ENCODE measurements at regions not wholly inside any gene's neighbourhood (a gene's known extent, or its start where the extent isn't known, plus 50 kb on each side); places are given as distances from the start of the nearest gene placed in this dataset.

- Mint-ChIP-seq H3K4me3 (no peak overlapping the region), H3K9me3 (peaks cover 7% of the 10 kb centered on the region), H3K36me3 (no peaks in the 10 kb centered on the region), H3K27me3 (no peaks in the 10 kb centered on the region), H3K27ac (no peak overlapping the region), H3K4me1 (no peaks in the 10 kb centered on the region)
- CTCF ChIA-PET, result no interaction called here
- no peak for DNase-seq
These were observed 818.8 kb upstream of the SOX11 start for GRCh38 chr2:4873364-4873763.

- Mint-ChIP-seq H3K9me3 (peaks cover 8% of the 10 kb centered on the region), H3K36me3 (no peaks in the 10 kb centered on the region), H3K4me1 (no peaks in the 10 kb centered on the region), H3K27me3 (no peaks in the 10 kb centered on the region), H3K27ac (no peak overlapping the region), H3K4me3 (no peak overlapping the region)
- CTCF ChIA-PET, result interaction anchor here (0.6 kb wide), 1 partner anchor 185 kb away, joined by 3 read pairs; no protein-coding TSS in a partner anchor
- DNase-seq, result no peak
These were observed 818.1 kb upstream of the SOX11 start for GRCh38 chr2:4873876-4874593.

GRCh38 chr2:4882421-4882820 is 809.8 kb upstream of the SOX11 start:
- no peaks in the 10 kb centered on the region for H3K27me3 Mint-ChIP-seq
- H3K27ac Mint-ChIP-seq, result no peak overlapping the region
- H3K4me3 Mint-ChIP-seq, result no peak overlapping the region
- CTCF ChIA-PET, result no interaction called here
- H3K4me1 Mint-ChIP-seq, result no peaks in the 10 kb centered on the region
- H3K36me3 Mint-ChIP-seq, result no peaks in the 10 kb centered on the region
- peaks cover 8% of the 10 kb centered on the region for H3K9me3 Mint-ChIP-seq
- DNase-seq, result no peak

DNA sequence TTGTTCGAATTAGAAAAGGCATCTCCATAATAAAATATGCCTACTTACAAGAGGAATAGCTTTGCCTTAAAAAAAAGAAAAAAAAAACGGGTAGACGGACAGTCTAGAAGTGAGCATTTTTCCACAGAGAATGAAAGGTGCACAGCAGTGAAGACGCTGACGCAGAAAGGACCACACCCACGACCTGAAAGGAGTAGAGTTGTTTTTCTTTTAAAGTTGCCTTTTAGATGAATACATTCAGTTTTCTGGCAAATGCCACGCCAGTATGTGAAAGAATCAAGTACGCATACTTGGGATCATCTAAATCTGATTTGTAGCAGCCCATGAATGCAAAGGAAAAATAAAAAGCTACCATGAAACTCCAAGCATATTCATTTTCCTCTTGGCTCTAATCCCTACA is 809.2 kb upstream of the SOX11 start:
- Mint-ChIP-seq H3K36me3 (no peaks in the 10 kb centered on the region), H3K27me3 (no peaks in the 10 kb centered on the region), H3K4me1 (no peaks in the 10 kb centered on the region), H3K9me3 (peaks cover 8% of the 10 kb centered on the region), H3K4me3 (no peak overlapping the region), H3K27ac (no peak overlapping the region)
- CTCF ChIA-PET, result no interaction called here
- DNase-seq, result no peak

- no peak overlapping the region for H3K27ac Mint-ChIP-seq
- no peak for DNase-seq
- no peak overlapping the region for H3K4me3 Mint-ChIP-seq
- no peaks in the 10 kb centered on the region for H3K4me1 Mint-ChIP-seq
- CTCF ChIA-PET, result no interaction called here
- H3K36me3 Mint-ChIP-seq, result no peaks in the 10 kb centered on the region
- H3K27me3 Mint-ChIP-seq, result no peaks in the 10 kb centered on the region
- H3K9me3 Mint-ChIP-seq, result peaks cover 6% of the 10 kb centered on the region
These were observed 808.8 kb upstream of the SOX11 start for GRCh38 chr2:4883375-4883774.

GRCh38 chr2:4884117-4884571 is 808.0 kb upstream of the SOX11 start:
- no peaks in the 10 kb centered on the region for H3K27me3 Mint-ChIP-seq
- no peak for DNase-seq
- H3K4me3 Mint-ChIP-seq, result no peak overlapping the region
- H3K36me3 Mint-ChIP-seq, result no peaks in the 10 kb centered on the region
- no peak overlapping the region for H3K27ac Mint-ChIP-seq
- CTCF ChIA-PET, result no interaction called here
- H3K9me3 Mint-ChIP-seq, result peaks cover 5% of the 10 kb centered on the region
- no peaks in the 10 kb centered on the region for H3K4me1 Mint-ChIP-seq

- CTCF ChIA-PET, result interaction anchor here (1.2 to 1.3 kb wide), 2 partner anchors 15 to 19 kb away, joined by 3 to 4 read pairs; no protein-coding TSS in a partner anchor
- no peak overlapping the region for H3K4me3 Mint-ChIP-seq
These were observed 800.8 kb upstream of the SOX11 start for GRCh38 chr2:4891394-4891793.

GRCh38 chr2:4895371-4895770 is 796.8 kb upstream of the SOX11 start:
- Mint-ChIP-seq H3K27me3 (no peaks in the 10 kb centered on the region), H3K4me1 (no peaks in the 10 kb centered on the region), H3K9me3 (peaks cover 18% of the 10 kb centered on the region), H3K27ac (no peak overlapping the region), H3K36me3 (no peaks in the 10 kb centered on the region), H3K4me3 (no peak overlapping the region)
- CTCF ChIA-PET, result no interaction called here
- DNase-seq, result no peak

More at GRCh38 chr2:4891394-4891793, 800.8 kb upstream of the SOX11 start:
- H3K27ac Mint-ChIP-seq, result no peak overlapping the region
- H3K4me1 Mint-ChIP-seq, result no peaks in the 10 kb centered on the region
- H3K27me3 Mint-ChIP-seq, result no peaks in the 10 kb centered on the region
- no peak for DNase-seq
- H3K36me3 Mint-ChIP-seq, result no peaks in the 10 kb centered on the region
- peaks cover 10% of the 10 kb centered on the region for H3K9me3 Mint-ChIP-seq

GRCh38 chr2:4898706-4899105 is 793.5 kb upstream of the SOX11 start:
- Mint-ChIP-seq H3K27ac (no peak overlapping the region), H3K4me1 (no peaks in the 10 kb centered on the region), H3K27me3 (no peaks in the 10 kb centered on the region), H3K9me3 (peaks cover 21% of the 10 kb centered on the region), H3K36me3 (no peaks in the 10 kb centered on the region), H3K4me3 (no peak overlapping the region)
- CTCF ChIA-PET, result no interaction called here
- DNase-seq, result no peak

DNA sequence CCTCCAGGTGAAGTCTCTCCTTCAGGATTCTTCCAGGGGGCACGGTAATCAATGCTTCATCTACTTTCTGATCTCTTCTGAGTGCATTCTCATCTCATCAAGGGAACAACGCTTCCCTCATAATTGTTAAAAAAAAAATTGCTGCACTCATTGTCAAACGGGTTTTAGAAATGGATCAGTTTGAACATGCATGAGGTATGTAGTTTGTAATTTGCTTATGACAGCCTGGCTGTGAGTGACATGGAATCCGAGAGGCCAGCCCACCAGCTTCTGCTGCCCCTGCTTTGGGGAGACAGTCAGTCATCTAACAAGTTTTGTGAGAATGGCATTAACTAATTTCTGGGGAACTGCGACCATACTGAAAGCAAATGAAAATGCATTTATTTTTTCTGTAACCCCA is 791.9 kb upstream of the SOX11 start:
- Mint-ChIP-seq H3K4me1 (no peaks in the 10 kb centered on the region), H3K36me3 (no peaks in the 10 kb centered on the region), H3K27me3 (no peaks in the 10 kb centered on the region), H3K27ac (no peak overlapping the region), H3K9me3 (peaks cover 17% of the 10 kb centered on the region), H3K4me3 (no peak overlapping the region)
- DNase-seq, result no peak
- CTCF ChIA-PET, result no interaction called here

DNA sequence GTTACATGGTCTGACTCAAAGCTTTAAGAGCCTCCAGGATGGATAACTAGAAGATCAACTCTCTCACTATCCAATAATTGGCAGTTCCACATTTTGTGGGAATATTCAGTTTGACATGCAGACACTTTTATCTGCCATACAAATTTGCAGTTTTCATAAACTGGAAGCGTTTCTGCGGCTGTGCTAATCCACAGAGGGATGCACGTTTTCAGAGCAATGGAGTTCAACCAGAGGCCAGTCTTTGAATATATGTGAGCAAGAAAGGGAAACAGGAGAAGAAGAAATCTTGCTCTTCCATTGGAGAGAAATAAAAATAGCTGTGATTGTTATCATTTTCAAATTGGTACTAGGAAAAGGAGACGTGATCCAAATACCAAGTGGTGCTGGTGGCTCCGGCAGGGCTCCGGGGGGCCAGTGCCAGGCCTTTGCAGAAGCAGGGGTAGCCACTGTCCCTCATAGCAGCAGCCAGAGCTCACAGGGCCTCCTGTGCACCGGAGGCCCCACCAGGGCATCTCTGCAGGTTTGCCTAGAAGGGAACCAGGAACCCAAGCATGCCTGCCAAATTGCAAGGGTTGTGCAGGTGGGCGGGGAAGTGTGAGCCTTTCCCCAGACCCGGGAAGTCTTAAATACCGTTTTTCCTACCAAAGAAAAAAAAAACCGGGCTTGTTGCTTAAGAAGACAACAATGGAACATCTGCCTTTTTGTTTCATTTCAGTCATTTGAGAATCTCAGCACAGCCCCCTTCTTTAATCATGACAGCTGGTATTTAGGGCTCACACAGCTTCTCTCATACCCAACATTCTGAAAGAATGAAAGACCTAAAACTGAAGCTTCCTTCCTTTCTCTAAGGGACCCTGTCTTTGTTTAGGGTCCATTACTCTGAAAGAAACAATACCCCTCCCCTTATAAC is 791.1 kb upstream of the SOX11 start:
- CTCF ChIA-PET, result no interaction called here
- no peaks in the 10 kb centered on the region for H3K27me3 Mint-ChIP-seq
- no peak overlapping the region for H3K4me3 Mint-ChIP-seq
- peaks cover 21% of the 10 kb centered on the region for H3K9me3 Mint-ChIP-seq
- H3K4me1 Mint-ChIP-seq, result no peaks in the 10 kb centered on the region
- no peaks in the 10 kb centered on the region for H3K36me3 Mint-ChIP-seq
- no peak for DNase-seq
- no peak overlapping the region for H3K27ac Mint-ChIP-seq

- peaks cover 16% of the 10 kb centered on the region for H3K9me3 Mint-ChIP-seq
- CTCF ChIA-PET, result no interaction called here
- H3K36me3 Mint-ChIP-seq, result no peaks in the 10 kb centered on the region
- no peak overlapping the region for H3K27ac Mint-ChIP-seq
- no peak overlapping the region for H3K4me3 Mint-ChIP-seq
- DNase-seq, result no peak
- no peaks in the 10 kb centered on the region for H3K4me1 Mint-ChIP-seq
- no peaks in the 10 kb centered on the region for H3K27me3 Mint-ChIP-seq
These were observed 788.4 kb upstream of the SOX11 start for GRCh38 chr2:4903656-4904348.

GRCh38 chr2:4908461-4908860 is 783.7 kb upstream of the SOX11 start:
- H3K9me3 Mint-ChIP-seq, result peaks cover 5% of the 10 kb centered on the region

DNA sequence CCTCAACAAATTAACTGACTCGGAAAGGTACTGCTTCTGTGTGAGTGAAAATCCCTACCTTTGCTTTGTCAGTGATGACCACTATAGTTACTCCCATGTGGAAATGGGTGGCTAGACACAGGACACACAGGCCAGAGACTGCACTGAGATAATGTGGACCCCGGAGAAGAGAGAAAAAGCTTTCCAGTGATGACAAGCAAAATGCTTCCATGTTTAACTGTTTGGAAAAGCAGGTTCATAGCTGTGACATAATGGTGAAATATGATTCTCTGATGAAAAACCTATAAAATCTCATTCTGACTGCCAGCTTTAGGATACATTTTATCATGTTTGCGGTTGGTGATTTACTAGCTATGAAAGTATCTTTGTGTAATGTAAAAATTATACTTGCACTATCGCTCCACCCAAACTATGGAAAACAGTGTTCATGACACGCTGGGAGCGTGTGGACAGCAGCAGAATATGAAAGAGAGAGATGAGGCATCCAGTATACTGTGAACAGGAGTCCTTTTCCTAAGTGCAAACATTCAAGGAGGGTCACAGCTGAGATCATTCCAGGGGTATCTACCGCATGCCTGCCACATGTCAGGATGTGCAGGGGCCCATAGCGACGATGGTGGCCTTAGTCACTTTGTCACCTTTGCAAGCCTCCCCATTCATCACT is 782.7 kb upstream of the SOX11 start:
- Mint-ChIP-seq H3K4me3 (no peak overlapping the region), H3K9me3 (peaks cover 5% of the 10 kb centered on the region), H3K36me3 (no peaks in the 10 kb centered on the region), H3K27me3 (no peaks in the 10 kb centered on the region), H3K4me1 (no peaks in the 10 kb centered on the region), H3K27ac (no peak overlapping the region)
- no peak for DNase-seq
- CTCF ChIA-PET, result no interaction called here

More at GRCh38 chr2:4908461-4908860, 783.7 kb upstream of the SOX11 start:
- CTCF ChIA-PET, result no interaction called here
- no peak for DNase-seq
- no peaks in the 10 kb centered on the region for H3K27me3 Mint-ChIP-seq
- no peaks in the 10 kb centered on the region for H3K4me1 Mint-ChIP-seq
- H3K27ac Mint-ChIP-seq, result no peak overlapping the region
- H3K4me3 Mint-ChIP-seq, result no peak overlapping the region
- H3K36me3 Mint-ChIP-seq, result no peaks in the 10 kb centered on the region
